ENCODE measurements at regions not wholly inside any gene's neighbourhood (a gene's known extent, or its start where the extent isn't known, plus 50 kb on each side); places are given as distances from the start of the nearest gene placed in this dataset.

GRCh38 chr1:104853276-104853675 lies 1103.6 kb downstream of the AMY1C start:
- H3K36me3 ChIP-seq (ENCODE audit: insufficient read depth, low read length), result no peaks in the 10 kb centered on the region
- no peak overlapping the region for H3K9ac ChIP-seq (ENCODE audit: low read length)
- no peaks in the 10 kb centered on the region for H3K4me1 ChIP-seq (ENCODE audit: insufficient read depth, low read length)
- H3K27me3 ChIP-seq (ENCODE audit: control insufficient read depth in 1 of 2, insufficient read depth in 2 of 2, low read length in 2 of 2), result no peaks in the 10 kb centered on the region
- H3K9me3 ChIP-seq (ENCODE audit: low read length), result no peaks in the 10 kb centered on the region
- H3K4me3 ChIP-seq (ENCODE audit: low read depth in 1 of 2, low read length in 2 of 2), result no peak overlapping the region
- no peak overlapping the region for H3K27ac ChIP-seq (ENCODE audit: low read depth, low read length)

DNA sequence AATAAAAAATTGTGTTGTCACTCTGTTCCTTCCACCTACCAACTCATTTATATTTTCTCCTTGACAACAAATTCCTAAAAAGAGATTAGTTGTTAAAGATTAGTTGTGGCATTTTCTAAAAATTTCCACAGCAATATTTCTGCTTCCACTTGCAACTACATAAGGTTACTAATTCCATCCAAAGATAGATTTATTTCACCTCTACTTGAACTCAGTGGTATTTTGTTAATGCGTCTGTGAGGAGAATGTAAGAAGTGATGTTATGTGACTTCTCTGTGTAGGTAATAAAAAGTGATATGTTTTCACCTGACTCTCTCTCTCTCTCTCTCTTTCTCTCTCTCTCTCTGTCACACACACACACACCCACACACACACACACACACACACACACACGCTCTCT lies 1104.8 kb downstream of the AMY1C start:
- Histone ChIP-seq H3K36me3 (ENCODE audit: insufficient read depth, low read length) (no peaks in the 10 kb centered on the region), H3K27ac (ENCODE audit: low read depth, low read length) (no peak overlapping the region), H3K4me1 (ENCODE audit: insufficient read depth, low read length) (no peaks in the 10 kb centered on the region), H3K27me3 (ENCODE audit: control insufficient read depth in 1 of 2, insufficient read depth in 2 of 2, low read length in 2 of 2) (no peaks in the 10 kb centered on the region), H3K9me3 (ENCODE audit: low read length) (no peaks in the 10 kb centered on the region), H3K4me3 (ENCODE audit: low read depth in 1 of 2, low read length in 2 of 2) (no peak overlapping the region), H3K9ac (ENCODE audit: low read length) (no peak overlapping the region)

- no peak overlapping the region for H3K27ac ChIP-seq (ENCODE audit: low read depth, low read length)
Observed at GRCh38 chr1:104855550-104855949, 1105.9 kb downstream of the AMY1C start.

GRCh38 chr1:104856091-104856490 lies 1106.4 kb downstream of the AMY1C start:
- no peaks in the 10 kb centered on the region for H3K4me1 ChIP-seq (ENCODE audit: insufficient read depth, low read length)
- H3K27me3 ChIP-seq (ENCODE audit: control insufficient read depth in 1 of 2, insufficient read depth in 2 of 2, low read length in 2 of 2), result no peaks in the 10 kb centered on the region

More at GRCh38 chr1:104855550-104855949, 1105.9 kb downstream of the AMY1C start:
- no peaks in the 10 kb centered on the region for H3K36me3 ChIP-seq (ENCODE audit: insufficient read depth, low read length)
- H3K27me3 ChIP-seq (ENCODE audit: control insufficient read depth in 1 of 2, insufficient read depth in 2 of 2, low read length in 2 of 2), result no peaks in the 10 kb centered on the region
- no peaks in the 10 kb centered on the region for H3K9me3 ChIP-seq (ENCODE audit: low read length)
- no peak overlapping the region for H3K9ac ChIP-seq (ENCODE audit: low read length)
- H3K4me1 ChIP-seq (ENCODE audit: insufficient read depth, low read length), result no peaks in the 10 kb centered on the region
- H3K4me3 ChIP-seq (ENCODE audit: low read depth in 1 of 2, low read length in 2 of 2), result no peak overlapping the region

DNA sequence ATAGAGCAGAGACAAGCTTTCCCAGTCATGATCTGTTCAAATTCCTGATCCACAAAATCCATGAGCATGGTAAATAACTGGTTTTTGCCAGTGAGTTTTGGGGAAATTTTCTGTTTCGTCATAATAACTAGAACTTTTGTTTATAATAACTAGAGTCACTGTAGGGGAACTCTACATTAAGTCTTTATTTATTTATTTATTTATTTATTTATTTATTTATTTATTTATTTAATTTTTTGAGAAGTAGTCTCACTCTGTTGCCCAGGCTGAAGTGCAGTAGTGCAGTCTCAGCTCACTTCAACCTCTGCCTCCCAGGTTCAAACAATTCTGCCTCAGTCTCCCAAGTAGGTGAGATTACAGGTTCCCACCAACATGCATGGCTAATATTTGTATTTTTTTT lies 1106.8 kb downstream of the AMY1C start:
- no peak overlapping the region for H3K4me3 ChIP-seq (ENCODE audit: low read depth in 1 of 2, low read length in 2 of 2)
- no peaks in the 10 kb centered on the region for H3K4me1 ChIP-seq (ENCODE audit: insufficient read depth, low read length)
- no peak overlapping the region for H3K9ac ChIP-seq (ENCODE audit: low read length)
- H3K27ac ChIP-seq (ENCODE audit: low read depth, low read length), result no peak overlapping the region
- H3K36me3 ChIP-seq (ENCODE audit: insufficient read depth, low read length), result no peaks in the 10 kb centered on the region
- H3K9me3 ChIP-seq (ENCODE audit: low read length), result no peaks in the 10 kb centered on the region
- H3K27me3 ChIP-seq (ENCODE audit: control insufficient read depth in 1 of 2, insufficient read depth in 2 of 2, low read length in 2 of 2), result no peaks in the 10 kb centered on the region

More at GRCh38 chr1:104856091-104856490, 1106.4 kb downstream of the AMY1C start:
- Histone ChIP-seq H3K36me3 (ENCODE audit: insufficient read depth, low read length) (no peaks in the 10 kb centered on the region), H3K9ac (ENCODE audit: low read length) (no peak overlapping the region), H3K4me3 (ENCODE audit: low read depth in 1 of 2, low read length in 2 of 2) (no peak overlapping the region), H3K9me3 (ENCODE audit: low read length) (no peaks in the 10 kb centered on the region), H3K27ac (ENCODE audit: low read depth, low read length) (no peak overlapping the region)

- H3K27me3 ChIP-seq (ENCODE audit: control insufficient read depth in 1 of 2, insufficient read depth in 2 of 2, low read length in 2 of 2), result no peaks in the 10 kb centered on the region
- H3K9me3 ChIP-seq (ENCODE audit: low read length), result no peaks in the 10 kb centered on the region
- H3K4me3 ChIP-seq (ENCODE audit: low read depth in 1 of 2, low read length in 2 of 2), result no peak overlapping the region
- H3K4me1 ChIP-seq (ENCODE audit: insufficient read depth, low read length), result no peaks in the 10 kb centered on the region
- no peaks in the 10 kb centered on the region for H3K36me3 ChIP-seq (ENCODE audit: insufficient read depth, low read length)
- H3K27ac ChIP-seq (ENCODE audit: low read depth, low read length), result no peak overlapping the region
- no peak overlapping the region for H3K9ac ChIP-seq (ENCODE audit: low read length)
Observed at GRCh38 chr1:104868794-104869193, 1119.1 kb downstream of the AMY1C start.

GRCh38 chr1:104874044-104874443 lies 1124.3 kb downstream of the AMY1C start:
- no peak overlapping the region for H3K4me3 ChIP-seq (ENCODE audit: low read depth in 1 of 2, low read length in 2 of 2)
- no peak overlapping the region for H3K27ac ChIP-seq (ENCODE audit: low read depth, low read length)
- no peaks in the 10 kb centered on the region for H3K9me3 ChIP-seq (ENCODE audit: low read length)
- no peaks in the 10 kb centered on the region for H3K27me3 ChIP-seq (ENCODE audit: control insufficient read depth in 1 of 2, insufficient read depth in 2 of 2, low read length in 2 of 2)
- no peaks in the 10 kb centered on the region for H3K4me1 ChIP-seq (ENCODE audit: insufficient read depth, low read length)
- no peaks in the 10 kb centered on the region for H3K36me3 ChIP-seq (ENCODE audit: insufficient read depth, low read length)
- no peak overlapping the region for H3K9ac ChIP-seq (ENCODE audit: low read length)

DNA sequence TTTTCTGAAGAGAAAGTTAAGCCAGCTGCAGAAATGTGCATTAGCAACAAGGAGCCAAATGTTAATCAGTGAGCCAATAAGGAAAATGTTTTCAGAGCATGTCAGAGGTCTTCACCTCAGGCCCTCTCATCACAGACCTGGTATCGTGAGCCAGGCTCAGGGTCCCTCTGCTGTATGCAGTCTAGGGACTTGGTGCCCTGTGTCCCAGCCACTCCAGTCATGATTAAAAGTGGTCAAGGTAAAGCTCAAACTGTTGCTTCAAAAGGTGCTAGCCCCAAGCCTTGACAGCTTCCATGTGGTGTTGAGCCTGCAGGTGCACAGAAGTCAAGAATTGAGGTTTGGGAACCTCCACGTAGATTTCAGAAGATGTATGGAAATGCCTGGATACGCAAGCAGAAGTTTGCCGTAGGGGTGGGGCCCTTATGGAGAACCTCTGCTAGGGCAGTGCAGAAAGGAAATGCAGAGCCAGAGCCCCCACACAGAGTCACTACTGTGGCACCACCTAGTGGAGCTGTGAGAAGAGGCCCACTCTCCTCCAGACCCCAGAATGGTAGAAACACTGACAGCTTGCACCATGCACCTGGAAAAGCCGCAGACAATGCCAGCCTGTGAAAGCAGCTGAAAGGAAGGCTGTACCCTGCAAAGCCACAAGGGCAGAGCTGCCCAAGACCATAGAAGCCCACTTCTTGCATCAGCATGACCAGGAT lies 1128.7 kb downstream of the AMY1C start:
- Histone ChIP-seq H3K9ac (ENCODE audit: low read length) (no peak overlapping the region), H3K36me3 (ENCODE audit: insufficient read depth, low read length) (no peaks in the 10 kb centered on the region), H3K4me1 (ENCODE audit: insufficient read depth, low read length) (no peaks in the 10 kb centered on the region), H3K27me3 (ENCODE audit: control insufficient read depth in 1 of 2, insufficient read depth in 2 of 2, low read length in 2 of 2) (no peaks in the 10 kb centered on the region), H3K27ac (ENCODE audit: low read depth, low read length) (no peak overlapping the region), H3K4me3 (ENCODE audit: low read depth in 1 of 2, low read length in 2 of 2) (no peak overlapping the region), H3K9me3 (ENCODE audit: low read length) (no peaks in the 10 kb centered on the region)

- Histone ChIP-seq H3K4me3 (ENCODE audit: low read depth in 1 of 2, low read length in 2 of 2) (no peak overlapping the region), H3K27ac (ENCODE audit: low read depth, low read length) (no peak overlapping the region)
Observed at GRCh38 chr1:104884939-104885338, 1135.2 kb downstream of the AMY1C start.

DNA sequence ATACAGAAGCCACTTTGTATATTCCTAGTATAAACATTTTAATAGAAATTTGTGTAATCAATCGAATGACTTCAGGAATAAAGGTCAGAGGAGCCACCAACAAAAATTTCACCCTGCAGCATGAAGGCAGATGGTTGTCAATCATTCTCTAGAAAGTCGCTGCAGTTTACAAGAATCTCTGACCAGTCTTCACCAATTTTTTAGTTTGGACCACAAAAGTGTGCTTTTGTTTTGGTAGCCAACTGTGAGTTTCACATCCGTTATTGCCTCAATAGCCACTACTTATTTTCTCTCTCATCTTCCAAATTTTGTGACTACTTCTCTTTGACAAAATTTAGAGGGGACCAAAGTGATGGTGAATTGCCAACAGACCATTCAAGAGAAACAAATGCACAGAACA lies 1155.6 kb downstream of the AMY1C start:
- no peak overlapping the region for H3K4me3 ChIP-seq (ENCODE audit: low read depth in 1 of 2, low read length in 2 of 2)
- H3K9ac ChIP-seq (ENCODE audit: low read length), result no peak overlapping the region

More at GRCh38 chr1:104884939-104885338, 1135.2 kb downstream of the AMY1C start:
- H3K27me3 ChIP-seq (ENCODE audit: control insufficient read depth in 1 of 2, insufficient read depth in 2 of 2, low read length in 2 of 2), result no peaks in the 10 kb centered on the region
- H3K9me3 ChIP-seq (ENCODE audit: low read length), result no peaks in the 10 kb centered on the region
- H3K36me3 ChIP-seq (ENCODE audit: insufficient read depth, low read length), result no peaks in the 10 kb centered on the region
- H3K9ac ChIP-seq (ENCODE audit: low read length), result no peak overlapping the region
- H3K4me1 ChIP-seq (ENCODE audit: insufficient read depth, low read length), result no peaks in the 10 kb centered on the region

DNA sequence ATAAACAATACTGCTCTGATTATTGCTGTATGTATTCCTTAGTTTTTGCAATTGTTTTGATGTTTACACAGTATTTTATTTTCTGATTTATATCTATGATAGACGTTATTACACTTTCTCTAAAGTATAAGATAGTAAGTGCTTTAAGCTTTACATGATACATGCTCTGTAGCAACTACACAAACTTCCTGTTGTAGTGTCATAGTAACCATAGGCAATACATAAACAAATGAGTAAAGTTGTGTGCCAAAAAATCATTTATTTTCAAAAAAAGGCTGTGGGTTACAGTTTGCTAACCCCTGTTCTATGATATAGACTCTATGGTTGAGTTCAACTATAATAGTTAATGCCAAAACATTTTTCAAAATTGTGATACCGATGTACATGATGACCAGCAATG lies 1156.4 kb downstream of the AMY1C start:
- H3K4me1 ChIP-seq (ENCODE audit: insufficient read depth, low read length), result no peaks in the 10 kb centered on the region
- H3K4me3 ChIP-seq (ENCODE audit: low read depth in 1 of 2, low read length in 2 of 2), result no peak overlapping the region
- H3K27me3 ChIP-seq (ENCODE audit: control insufficient read depth in 1 of 2, insufficient read depth in 2 of 2, low read length in 2 of 2), result no peaks in the 10 kb centered on the region
- H3K9ac ChIP-seq (ENCODE audit: low read length), result no peak overlapping the region
- no peaks in the 10 kb centered on the region for H3K36me3 ChIP-seq (ENCODE audit: insufficient read depth, low read length)
- H3K27ac ChIP-seq (ENCODE audit: low read depth, low read length), result no peak overlapping the region
- H3K9me3 ChIP-seq (ENCODE audit: low read length), result no peaks in the 10 kb centered on the region

More for the DNA sequence above, 1155.6 kb downstream of the AMY1C start:
- no peak overlapping the region for H3K27ac ChIP-seq (ENCODE audit: low read depth, low read length)
- no peaks in the 10 kb centered on the region for H3K36me3 ChIP-seq (ENCODE audit: insufficient read depth, low read length)
- H3K9me3 ChIP-seq (ENCODE audit: low read length), result no peaks in the 10 kb centered on the region
- H3K4me1 ChIP-seq (ENCODE audit: insufficient read depth, low read length), result no peaks in the 10 kb centered on the region
- H3K27me3 ChIP-seq (ENCODE audit: control insufficient read depth in 1 of 2, insufficient read depth in 2 of 2, low read length in 2 of 2), result no peaks in the 10 kb centered on the region

DNA sequence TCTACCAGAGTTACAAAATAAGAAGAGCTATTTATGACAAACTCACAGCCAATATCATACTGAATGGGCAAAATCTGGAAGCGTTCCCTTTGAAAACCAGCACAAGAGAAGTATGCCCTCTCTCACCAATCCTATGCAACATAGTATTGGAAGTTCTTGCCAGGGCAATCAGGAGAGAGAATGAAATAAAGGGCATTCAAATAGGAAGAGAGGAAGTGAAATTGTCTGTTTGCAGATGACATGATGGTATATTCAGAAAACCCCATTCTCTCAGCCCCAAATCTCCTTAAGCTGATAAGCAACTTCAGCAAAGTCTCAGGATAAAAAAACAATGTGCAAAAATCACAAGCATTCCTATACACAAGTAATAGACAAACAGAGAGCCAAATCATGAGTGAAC lies 1169.5 kb downstream of the AMY1C start:
- no peak overlapping the region for H3K27ac ChIP-seq (ENCODE audit: low read depth, low read length)
- no peaks in the 10 kb centered on the region for H3K36me3 ChIP-seq (ENCODE audit: insufficient read depth, low read length)
- no peak overlapping the region for H3K9ac ChIP-seq (ENCODE audit: low read length)
- H3K4me3 ChIP-seq (ENCODE audit: low read depth in 1 of 2, low read length in 2 of 2), result no peak overlapping the region
- no peaks in the 10 kb centered on the region for H3K9me3 ChIP-seq (ENCODE audit: low read length)
- no peaks in the 10 kb centered on the region for H3K27me3 ChIP-seq (ENCODE audit: control insufficient read depth in 1 of 2, insufficient read depth in 2 of 2, low read length in 2 of 2)
- H3K4me1 ChIP-seq (ENCODE audit: insufficient read depth, low read length), result no peaks in the 10 kb centered on the region

All from muscle layer of colon (tissue), 2 donors.